ENCODE measurements at regions not wholly inside any gene's neighbourhood (a gene's known extent, or its start where the extent isn't known, plus 50 kb on each side); places are given as distances from the start of the nearest gene placed in this dataset.

- Mint-ChIP-seq H3K27ac (peak overlapping the region in 2 of 7 donors; percentile 73 to 74), H3K27me3 (ENCODE audit: low read depth in 3 of 3) (peaks cover 0 to 3% (median 2%) of the 10 kb centered on the region in 3 donors), H3K9me3 (no peaks in the 10 kb centered on the region), H3K4me1 (peaks cover 2% of the 10 kb centered on the region), H3K36me3 (no peaks in the 10 kb centered on the region), H3K4me3 (no peak overlapping the region)
- Histone ChIP-seq H2AFZ (ENCODE audit: insufficient read depth, low read depth, low read length, poor library complexity, severe bottlenecking) (no peak overlapping the region), H3K9me3 (replicated peaks in 1 of 2; ENCODE audit: control insufficient read depth in 1 of 2, insufficient read depth in 1 of 2, low read length in 2 of 2) (no peaks in the 10 kb centered on the region), H3K9ac (ENCODE audit: insufficient read depth, low read length, poor library complexity, severe bottlenecking) (no peak overlapping the region), H3K27me3 (ENCODE audit: control insufficient read depth in 2 of 2, insufficient read depth in 2 of 2, low read length in 2 of 2) (no peaks in the 10 kb centered on the region), H3K4me1 (ENCODE audit: control insufficient read depth in 1 of 2, insufficient read depth in 2 of 2, low read length in 2 of 2) (no peaks in the 10 kb centered on the region), H3K4me3 (replicated peaks in 1 of 3; ENCODE audit: low read depth in 2 of 3, low read length in 3 of 3) (no peak overlapping the region), H3K79me2 (ENCODE audit: insufficient read depth, low read length) (no peaks in the 10 kb centered on the region), H4K20me1 (ENCODE audit: insufficient read depth, low read length) (no peaks in the 10 kb centered on the region), H3K36me3 (replicated peaks in 1 of 2; ENCODE audit: control insufficient read depth in 1 of 2, insufficient read depth in 2 of 2, low read length in 2 of 2) (no peaks in the 10 kb centered on the region), H3K4me2 (replicated peaks; ENCODE audit: extremely low read depth, low read length, poor library complexity, severe bottlenecking) (no peak overlapping the region), H3K27ac (ENCODE audit: low read depth in 1 of 2, low read length in 2 of 2) (no peak overlapping the region)
- DNase-seq, result no peak
- 97% methylated on average over 6 of the region's 15 CpGs for WGBS (ENCODE audit: insufficient coverage)
- intact Hi-C loops (cut with micrococcal nuclease), result no loop called here
- TF ChIP-seq CTCF (IDR thresholded peaks at IDR 0.05), result no peak
Observed at GRCh38 chr14:76937181-76938091, 91.1 kb downstream of the IRF2BPL start.

GRCh38 chr14:76936483-76936882 is 92.0 kb downstream of the IRF2BPL start:
- no peak for DNase-seq
- Histone ChIP-seq H3K36me3 (replicated peaks in 1 of 2; ENCODE audit: control insufficient read depth in 1 of 2, insufficient read depth in 2 of 2, low read length in 2 of 2) (no peaks in the 10 kb centered on the region), H4K20me1 (ENCODE audit: insufficient read depth, low read length) (no peaks in the 10 kb centered on the region), H3K9me3 (replicated peaks in 1 of 2; ENCODE audit: control insufficient read depth in 1 of 2, insufficient read depth in 1 of 2, low read length in 2 of 2) (no peaks in the 10 kb centered on the region), H3K4me3 (replicated peaks in 1 of 3; ENCODE audit: low read depth in 2 of 3, low read length in 3 of 3) (no peak overlapping the region), H3K27me3 (ENCODE audit: control insufficient read depth in 2 of 2, insufficient read depth in 2 of 2, low read length in 2 of 2) (no peaks in the 10 kb centered on the region), H3K4me2 (replicated peaks; ENCODE audit: extremely low read depth, low read length, poor library complexity, severe bottlenecking) (no peak overlapping the region), H3K9ac (ENCODE audit: insufficient read depth, low read length, poor library complexity, severe bottlenecking) (no peak overlapping the region), H3K4me1 (ENCODE audit: control insufficient read depth in 1 of 2, insufficient read depth in 2 of 2, low read length in 2 of 2) (no peaks in the 10 kb centered on the region), H3K27ac (ENCODE audit: low read depth in 1 of 2, low read length in 2 of 2) (no peak overlapping the region), H2AFZ (ENCODE audit: insufficient read depth, low read depth, low read length, poor library complexity, severe bottlenecking) (no peak overlapping the region), H3K79me2 (ENCODE audit: insufficient read depth, low read length) (no peaks in the 10 kb centered on the region)
- H3K27ac Mint-ChIP-seq, result no peak overlapping the region
- no peak overlapping the region for H3K4me3 Mint-ChIP-seq
- TF ChIP-seq CTCF (IDR thresholded peaks at IDR 0.05), result no peak
- intact Hi-C loops (cut with micrococcal nuclease), result no loop called here
- H3K9me3 Mint-ChIP-seq, result no peaks in the 10 kb centered on the region
- peaks cover 6% of the 10 kb centered on the region for H3K4me1 Mint-ChIP-seq
- WGBS (ENCODE audit: insufficient coverage), result 90% methylated on average over 2 of the region's 7 CpGs
- peaks cover 0 to 3% (median 2%) of the 10 kb centered on the region in 3 donors for H3K27me3 Mint-ChIP-seq (ENCODE audit: low read depth in 3 of 3)
- H3K36me3 Mint-ChIP-seq, result no peaks in the 10 kb centered on the region
